Mammary epithelial cell (primary cell): ENCODE measurements at regions not wholly inside any gene's neighbourhood (a gene's known extent, or its start where the extent isn't known, plus 50 kb on each side); places are given as distances from the start of the nearest gene placed in this dataset.

Experiments used
- CTCF ChIP-seq, 2 donors: IDR thresholded peaks in 1 of 2; conservative IDR thresholded peaks in 1 of 2; 2 replicates each; pipeline ENCODE4 v1.5.1; 2011 to 2012; ENCODE audit warnings: inconsistent platforms in 2 of 2, low read length in 2 of 2, mild to moderate bottlenecking in 2 of 2, control low read depth in 1 of 2, low read depth in 1 of 2; ENCODE audit not compliant: insufficient read depth in 1 of 2; ENCODE audit errors: extremely low read depth in 1 of 2
- EZH2 ChIP-seq: IDR thresholded peaks from 2 replicates; pipeline ENCODE4 v1.6.1; 2012; ENCODE audit warnings: low read length, inconsistent platforms, borderline replicate concordance

- TF ChIP-seq CTCF (conservative IDR thresholded peaks at IDR 0.05 in 1 of 2, IDR thresholded peaks at IDR 0.05 in 1 of 2; ENCODE audit: extremely low read depth in 1 of 2, insufficient read depth in 1 of 2, low read depth in 1 of 2, low read length in 2 of 2) (no peak), EZH2 (no peak)
Observed at GRCh38 chr9:86670076-86670475, 277.2 kb downstream of the GAS1 start.
